B cell (primary cell): ENCODE measurements at regions not wholly inside any gene's neighbourhood (a gene's known extent, or its start where the extent isn't known, plus 50 kb on each side); places are given as distances from the start of the nearest gene placed in this dataset.
"Not testable (repeated sequence)": the region's sequence is repeated elsewhere in the genome, so short reads cannot be mapped to it uniquely, and the experiment has no call there.

Source experiments
- ATAC-seq: fragments of 200-7000 bp; cut with Tn5 transposase; one replicate; pipeline ENCODE4 v1.10.0; 2021; ENCODE audit warnings: low read depth, mild to moderate bottlenecking, moderate number of reproducible peaks, moderate library complexity
- CTCF ChIA-PET: fragments of 350-600 bp; sonication (Branson Sonifier 250); formaldehyde crosslinking; loops from one replicate; lab custom pipeline; 2021; ENCODE audit warnings: antibody characterized with exemption, inconsistent platforms; lab: Charles Lee
- POLR2A ChIA-PET: fragments of 350-600 bp; sonication (Branson Sonifier 250); formaldehyde crosslinking; loops from one replicate; lab custom pipeline; 2021; ENCODE audit warnings: antibody characterized with exemption; lab: Charles Lee
- DNase-seq: peaks from one replicate; pipeline ENCODE4 v3.0.0; 2013
- H2AFZ ChIP-seq: 2 replicates; pipeline ENCODE4 v1.6.1; 2012; ENCODE audit warnings: mild to moderate bottlenecking, low read depth, low read length; ENCODE audit not compliant: insufficient read depth, poor library complexity, severe bottlenecking
- H3K27ac ChIP-seq, 2 donors: 1 replicate in 1 of 2; 2 replicates in 1 of 2; pipeline ENCODE4 v1.5.1; 2012 to 2013; ENCODE audit warnings: low read length in 2 of 2, mild to moderate bottlenecking in 2 of 2, moderate library complexity in 1 of 2
- H3K27me3 ChIP-seq, 4 experiments: fragments of 200-600 bp in 1 of 4; sonication (generic) in 1 of 4; replicated peaks in 1 of 4; 1 replicate in 2 of 4; 2 replicates in 2 of 4; pipeline versions ENCODE4 v1.6.1 to v1.7.0; 2013 to 2016; ENCODE audit warnings: low read length in 3 of 4, mild to moderate bottlenecking in 2 of 4, mixed read lengths in 1 of 4, moderate library complexity in 1 of 4; ENCODE audit not compliant: insufficient read depth in 4 of 4, control insufficient read depth in 3 of 4; ENCODE audit errors: control extremely low read depth in 1 of 4
- H3K36me3 ChIP-seq, 2 experiments: replicated peaks in 1 of 2; 1 replicate in 1 of 2; 2 replicates in 1 of 2; pipeline versions ENCODE4 v1.6.1 to v1.7.1; 2013; ENCODE audit warnings: low read length in 1 of 2; ENCODE audit not compliant: insufficient read depth in 2 of 2, control insufficient read depth in 1 of 2; ENCODE audit errors: control extremely low read depth in 1 of 2, extremely low read depth in 1 of 2
- H3K4me1 ChIP-seq, 2 donors: fragments of 200-600 bp in 1 of 2; sonication (generic) in 1 of 2; 1 replicate in 1 of 2; 2 replicates in 1 of 2; pipeline versions ENCODE4 v1.5.1 to v1.6.1; 2013 to 2017; ENCODE audit warnings: low read length in 2 of 2; ENCODE audit not compliant: control insufficient read depth in 2 of 2, insufficient read depth in 2 of 2
- H3K4me2 ChIP-seq: replicated peaks from 2 replicates; pipeline ENCODE3; 2012; ENCODE audit warnings: mild to moderate bottlenecking, low read depth, low read length; ENCODE audit not compliant: poor library complexity, severe bottlenecking
- H3K4me3 ChIP-seq, 5 experiments: fragments of 200-600 bp in 1 of 5; sonication (generic) in 1 of 5; 1 replicate in 3 of 5; 2 replicates in 2 of 5; pipeline versions ENCODE4 v1.5.1 to v1.7.0; 2011 to 2016; ENCODE audit warnings: low read length in 4 of 5, mild to moderate bottlenecking in 4 of 5, low read depth in 2 of 5, control low read depth in 1 of 5, moderate library complexity in 1 of 5; ENCODE audit not compliant: insufficient read depth in 1 of 5; ENCODE audit errors: control extremely low read depth in 1 of 5, extremely low read depth in 1 of 5
- H3K79me2 ChIP-seq: fragments of 200-600 bp; sonication (generic); one replicate; pipeline ENCODE4 v1.6.0; 2016; ENCODE audit warnings: low read length; ENCODE audit not compliant: control insufficient read depth, insufficient read depth
- H3K9ac ChIP-seq: fragments of 200-600 bp; sonication (generic); 2 replicates; pipeline ENCODE4 v1.6.1; 2017; ENCODE audit warnings: mild to moderate bottlenecking, low read length, moderate library complexity
- H3K9me3 ChIP-seq, 3 donors: one replicate each; pipeline versions ENCODE4 v1.6.1 to v1.7.1; 2013; ENCODE audit warnings: low read length in 2 of 3; ENCODE audit not compliant: control insufficient read depth in 2 of 3, insufficient read depth in 1 of 3; ENCODE audit errors: control extremely low read depth in 1 of 3
- H4K20me1 ChIP-seq: 2 replicates; pipeline ENCODE4 v1.6.0; 2012; ENCODE audit warnings: mild to moderate bottlenecking, low read length; ENCODE audit not compliant: insufficient read depth, control insufficient read depth, poor library complexity, severe bottlenecking
- H3K27ac Mint-ChIP-seq: one replicate; pipeline ENCODE4 v1.8.0; 2021; ENCODE audit warnings: mixed read lengths
- H3K27me3 Mint-ChIP-seq: one replicate; pipeline ENCODE4 v1.8.0; 2021; ENCODE audit warnings: mixed read lengths
- H3K4me1 Mint-ChIP-seq: one replicate; pipeline ENCODE4 v1.8.0; 2021; ENCODE audit warnings: mixed read lengths
- H3K4me3 Mint-ChIP-seq: one replicate; pipeline ENCODE4 v1.8.0; 2021; ENCODE audit warnings: mixed read lengths
- H3K9me3 Mint-ChIP-seq: one replicate; pipeline ENCODE4 v1.8.0; 2022; ENCODE audit warnings: mixed read lengths; ENCODE audit not compliant: insufficient read depth
- whole genome bisulfite sequencing: methylation state at CpG from one replicate; pipeline ENCODE4 v1.1.5; 2013; ENCODE audit warnings: missing lambda C conversion rate; ENCODE audit not compliant: insufficient coverage; 5-methylcytosine and 5-hydroxymethylcytosine counted together
- intact Hi-C: fragments of 100-400 bp; cut with micrococcal nuclease; formaldehyde crosslinking; loops from one replicate; pipeline ENCODE4 v1.10.0; 2022
- TF ChIP-seq, protein P1 (sequence below): fragments of 200-600 bp; IDR thresholded peaks from one replicate; pipeline ENCODE4 v1.8.0; 2022; ENCODE audit warnings: antibody characterized with exemption, mild to moderate bottlenecking

DNA sequence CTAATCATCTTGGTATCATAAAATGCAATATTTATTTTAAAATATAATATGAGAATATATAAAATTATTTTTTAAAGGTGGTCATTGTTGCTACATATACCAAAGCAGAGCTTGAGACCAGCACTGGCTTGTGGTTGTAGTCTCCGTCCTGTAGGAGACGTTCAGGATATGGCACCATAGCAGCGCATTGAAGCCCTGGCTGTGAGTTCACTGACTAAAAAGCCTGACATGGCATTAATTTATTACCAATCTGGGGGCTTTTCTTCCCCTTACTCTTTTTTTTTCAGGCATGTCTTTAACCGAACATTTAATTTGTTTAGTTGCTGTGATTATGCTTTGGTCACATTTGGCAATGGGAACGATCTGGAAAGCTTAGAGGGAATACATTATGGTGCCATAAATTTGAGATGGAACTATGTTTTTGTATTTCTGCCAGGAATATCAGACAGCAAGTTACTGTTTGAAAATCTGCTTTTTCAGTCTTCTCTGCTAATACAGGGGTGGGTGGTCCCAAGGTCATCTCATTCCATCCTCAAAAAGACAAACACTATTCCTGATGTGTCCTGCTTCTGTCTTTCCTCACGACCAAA is 108.5 kb downstream of the ZIC4 start:
- POLR2A ChIA-PET = no interaction called here
- H4K20me1 ChIP-seq = no peaks in the 10 kb centered on the region

DNA sequence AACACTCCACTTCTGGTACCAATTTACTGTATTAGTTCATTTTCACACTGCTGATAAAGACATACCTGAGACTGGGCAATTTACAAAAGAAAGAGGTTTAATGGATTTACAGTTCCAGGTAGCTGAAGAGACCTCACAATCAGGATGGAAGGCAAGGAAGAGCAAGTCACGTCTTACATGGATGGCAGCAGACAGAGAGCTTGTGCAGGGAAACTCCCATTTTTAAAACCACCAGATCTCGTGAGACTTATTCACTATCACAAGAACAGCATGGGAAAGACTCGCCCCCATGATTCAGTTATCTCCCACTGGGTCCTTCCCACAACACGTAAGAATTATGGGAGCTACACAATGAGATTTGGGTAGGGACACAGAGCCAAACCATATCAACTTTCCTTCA is 119.0 kb downstream of the ZIC4 start:
- H3K4me3 ChIP-seq, DNase-seq, H3K4me1 Mint-ChIP-seq, CTCF ChIA-PET, POLR2A ChIA-PET, H3K27me3 Mint-ChIP-seq, H4K20me1 ChIP-seq, H3K4me3 Mint-ChIP-seq, H3K9ac ChIP-seq, H3K27me3 ChIP-seq, H2AFZ ChIP-seq, H3K9me3 ChIP-seq, H3K9me3 Mint-ChIP-seq, H3K4me2 ChIP-seq, ATAC-seq, H3K79me2 ChIP-seq, H3K36me3 ChIP-seq, H3K27ac Mint-ChIP-seq, H3K4me1 ChIP-seq, H3K27ac ChIP-seq, intact Hi-C loops: not testable (repeated sequence)
- 93% methylated on average over 3 of the region's 4 CpGs for WGBS

More for the DNA sequence above, 108.5 kb downstream of the ZIC4 start:
- H3K79me2 ChIP-seq = no peaks in the 10 kb centered on the region
- H3K27ac Mint-ChIP-seq = no peak overlapping the region
- no peaks in the 10 kb centered on the region for H3K4me1 ChIP-seq
- H3K4me3 Mint-ChIP-seq = no peak overlapping the region
- no peaks in the 10 kb centered on the region for H3K4me1 Mint-ChIP-seq
- DNase-seq (no peak), ATAC-seq (no peak)
- H3K4me3 ChIP-seq = no peak overlapping the region
- TF ChIP-seq, protein P1, sequence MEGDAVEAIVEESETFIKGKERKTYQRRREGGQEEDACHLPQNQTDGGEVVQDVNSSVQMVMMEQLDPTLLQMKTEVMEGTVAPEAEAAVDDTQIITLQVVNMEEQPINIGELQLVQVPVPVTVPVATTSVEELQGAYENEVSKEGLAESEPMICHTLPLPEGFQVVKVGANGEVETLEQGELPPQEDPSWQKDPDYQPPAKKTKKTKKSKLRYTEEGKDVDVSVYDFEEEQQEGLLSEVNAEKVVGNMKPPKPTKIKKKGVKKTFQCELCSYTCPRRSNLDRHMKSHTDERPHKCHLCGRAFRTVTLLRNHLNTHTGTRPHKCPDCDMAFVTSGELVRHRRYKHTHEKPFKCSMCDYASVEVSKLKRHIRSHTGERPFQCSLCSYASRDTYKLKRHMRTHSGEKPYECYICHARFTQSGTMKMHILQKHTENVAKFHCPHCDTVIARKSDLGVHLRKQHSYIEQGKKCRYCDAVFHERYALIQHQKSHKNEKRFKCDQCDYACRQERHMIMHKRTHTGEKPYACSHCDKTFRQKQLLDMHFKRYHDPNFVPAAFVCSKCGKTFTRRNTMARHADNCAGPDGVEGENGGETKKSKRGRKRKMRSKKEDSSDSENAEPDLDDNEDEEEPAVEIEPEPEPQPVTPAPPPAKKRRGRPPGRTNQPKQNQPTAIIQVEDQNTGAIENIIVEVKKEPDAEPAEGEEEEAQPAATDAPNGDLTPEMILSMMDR = no peak
- H3K9me3 Mint-ChIP-seq = no peaks in the 10 kb centered on the region
- H3K4me2 ChIP-seq = no peak overlapping the region
- H3K27me3 ChIP-seq = no peaks in the 10 kb centered on the region
- H3K9ac ChIP-seq = no peak overlapping the region
- CTCF ChIA-PET = no interaction called here
- no peak overlapping the region for H2AFZ ChIP-seq
- intact Hi-C loops = no loop called here
- 50% methylated on average over 3 of the region's 6 CpGs for WGBS
- no peaks in the 10 kb centered on the region for H3K9me3 ChIP-seq
- H3K27ac ChIP-seq = no peak overlapping the region
- H3K36me3 ChIP-seq = no peaks in the 10 kb centered on the region
- no peaks in the 10 kb centered on the region for H3K27me3 Mint-ChIP-seq
